Daoy (cell line): ENCODE measurements at regions not wholly inside any gene's neighbourhood (a gene's known extent, or its start where the extent isn't known, plus 50 kb on each side); places are given as distances from the start of the nearest gene placed in this dataset.

Source experiments
- DNase-seq: peaks from one replicate; pipeline ENCODE4 v3.0.0-alpha.2; 2015; ENCODE audit warnings: low read depth

GRCh38 chr10:89887406-89887805 is 186.0 kb downstream of the KIF20B start:
- DNase-seq, result no peak

GRCh38 chr10:89887830-89888229 is 186.4 kb downstream of the KIF20B start:
- no peak for DNase-seq

- no peak for DNase-seq
Measured at GRCh38 chr10:89888321-89889070, 187.1 kb downstream of the KIF20B start.

GRCh38 chr10:89889606-89890005 is 188.2 kb downstream of the KIF20B start:
- DNase-seq, result no peak

- no peak for DNase-seq
Measured at GRCh38 chr10:89891006-89891535, 189.7 kb downstream of the KIF20B start.

- no peak for DNase-seq
Measured at GRCh38 chr10:89894051-89894450, 192.7 kb downstream of the KIF20B start.

- no peak for DNase-seq
Measured at GRCh38 chr10:89900554-89900953, 199.2 kb downstream of the KIF20B start.

GRCh38 chr10:89901895-89902294 is 200.5 kb downstream of the KIF20B start:
- no peak for DNase-seq

GRCh38 chr10:89904755-89905154 is 203.4 kb downstream of the KIF20B start:
- peak; percentile 51 for DNase-seq

- no peak for DNase-seq
Measured at GRCh38 chr10:89909752-89910151, 208.4 kb downstream of the KIF20B start.

- no peak for DNase-seq
Measured at GRCh38 chr10:89915021-89915420, 213.6 kb downstream of the KIF20B start.

- no peak for DNase-seq
Measured at GRCh38 chr10:89915968-89916367, 214.6 kb downstream of the KIF20B start.

- peak; percentile 5 for DNase-seq
Measured at GRCh38 chr10:89916468-89917215, 215.3 kb downstream of the KIF20B start.

GRCh38 chr10:89921403-89921802 is 220.0 kb downstream of the KIF20B start:
- peak; percentile 3 for DNase-seq

GRCh38 chr10:89923661-89924060 is 222.3 kb downstream of the KIF20B start:
- peak; percentile 11 for DNase-seq

- DNase-seq, result no peak
Measured at GRCh38 chr10:89924261-89924660, 222.9 kb downstream of the KIF20B start.

- peak; percentile 9 for DNase-seq
Measured at GRCh38 chr10:89926736-89927135, 225.3 kb downstream of the KIF20B start.

- DNase-seq, result no peak
Measured at GRCh38 chr10:89929282-89930026, 228.1 kb downstream of the KIF20B start.

GRCh38 chr10:89937494-89937893 is 236.1 kb downstream of the KIF20B start:
- DNase-seq, result no peak

GRCh38 chr10:89940076-89940475 is 238.7 kb downstream of the KIF20B start:
- no peak for DNase-seq

GRCh38 chr10:89942217-89942616 is 240.8 kb downstream of the KIF20B start:
- DNase-seq, result peak; percentile 16

GRCh38 chr10:89944138-89944537 is 242.7 kb downstream of the KIF20B start:
- DNase-seq, result no peak
